A549 (cell line): ENCODE measurements at regions not wholly inside any gene's neighbourhood (a gene's known extent, or its start where the extent isn't known, plus 50 kb on each side); places are given as distances from the start of the nearest gene placed in this dataset.

ENCODE experiments used
- ATAC-seq, 2 experiments: fragments of 200-7000 bp in 1 of 2; fragments of >200 bp in 1 of 2; cut with Nextera tagmentation in 1 of 2; cut with Tn5 transposase in 1 of 2; 3 replicates each; pipeline versions ENCODE4 v1.8.0 to v1.9.1; 2018 to 2020; ENCODE audit warnings: mild to moderate bottlenecking in 1 of 2, moderate library complexity in 1 of 2
- CTCF ChIA-PET: fragments of 300-600 bp; sonication (Branson Sonifier 250); formaldehyde crosslinking; extraction: SDS; loops from one replicate; lab custom pipeline; 2021; ENCODE audit warnings: antibody characterized with exemption, inconsistent platforms; lab: Yijun Ruan, JAX
- POLR2A ChIA-PET: fragments of 350-600 bp; formaldehyde crosslinking; extraction: SDS; loops from one replicate; lab custom pipeline; 2021; ENCODE audit warnings: antibody characterized with exemption, inconsistent platforms; lab: Yijun Ruan, JAX
- DNase-seq, 2 experiments: peaks; one replicate each; pipeline versions ENCODE4 v3.0.0 to v3.0.0-alpha.2; 2011 to 2016; ENCODE audit warnings: low read depth in 1 of 2, low spot score in 1 of 2
- FAIRE-seq: peaks from 2 replicates; lab custom pipeline; 2011; peaks lifted over from hg19 to GRCh38; lab: Jason Lieb, UNC
- H3K27ac ChIP-seq, 2 experiments: fragments of >200 bp; sonication (Bioruptor Twin); formaldehyde crosslinking; 3 replicates each; pipeline ENCODE4 v1.5.1; 2016 to 2017
- H3K4me1 ChIP-seq: fragments of >200 bp; sonication (Bioruptor Twin); formaldehyde crosslinking; 3 replicates; pipeline ENCODE4 v1.6.1; 2016
- H3K4me2 ChIP-seq: fragments of >200 bp; sonication (Bioruptor Twin); formaldehyde crosslinking; 3 replicates; pipeline ENCODE4 v1.6.1; 2016
- H3K4me3 ChIP-seq: fragments of >200 bp; sonication (Bioruptor Twin); formaldehyde crosslinking; 3 replicates; pipeline ENCODE4 v1.5.1; 2016
- H3K9me3 ChIP-seq: fragments of >200 bp; sonication (Bioruptor Twin); formaldehyde crosslinking; 3 replicates; pipeline ENCODE4 v1.6.1; 2016
- CBX2 ChIP-seq: fragments of 200-600 bp; sonication (generic); IDR thresholded peaks from 2 replicates; pipeline ENCODE4 v1.6.1; 2016; ENCODE audit warnings: low read depth, mild to moderate bottlenecking, borderline replicate concordance
- CBX8 ChIP-seq: fragments of 200-600 bp; sonication (generic); IDR thresholded peaks from 2 replicates; pipeline ENCODE4 v1.6.1; 2016
- CHD2 ChIP-seq: fragments of 150-350 bp; IDR thresholded peaks from 2 replicates; pipeline ENCODE4 v1.6.1; 2014; ENCODE audit warnings: low read length; ENCODE audit not compliant: partially characterized antibody
- FOSL2 ChIP-seq, 2 experiments: fragments of 450-650 bp in 1 of 2; fragments of >200 bp in 1 of 2; sonication (Bioruptor Twin) in 1 of 2; formaldehyde crosslinking; IDR thresholded peaks; 2 replicates each; pipeline versions ENCODE4 v1.5.0 to v1.6.1; 2016 to 2020; ENCODE audit warnings: mild to moderate bottlenecking in 1 of 2, moderate library complexity in 1 of 2
- HOXB13 ChIP-seq: fragments of 250-450 bp; sonication (Bioruptor Pico); IDR thresholded peaks from 2 replicates; pipeline ENCODE4 v1.5.0; 2020; ENCODE audit warnings: low read depth, mild to moderate bottlenecking, moderate library complexity
- HOXB5 ChIP-seq: fragments of 250-450 bp; sonication (Bioruptor Pico); IDR thresholded peaks from 2 replicates; pipeline ENCODE4 v1.5.0; 2020; ENCODE audit warnings: mild to moderate bottlenecking, moderate library complexity
- MAFK ChIP-seq: fragments of 450-650 bp; IDR thresholded peaks from 2 replicates; pipeline ENCODE4 v1.6.1; 2014; ENCODE audit not compliant: partially characterized antibody
- MYC ChIP-seq: IDR thresholded peaks from 2 replicates; pipeline ENCODE4 v1.6.1; 2012; ENCODE audit warnings: mild to moderate bottlenecking, inconsistent platforms, low read length, improper control_type of control experiment, borderline replicate concordance
- NFE2L2 ChIP-seq: fragments of 150-350 bp; conservative IDR thresholded peaks from 2 replicates; pipeline ENCODE4 v1.6.1; 2014; ENCODE audit warnings: low read length
- NR3C1 ChIP-seq: fragments of >200 bp; sonication (Bioruptor Twin); formaldehyde crosslinking; IDR thresholded peaks from 3 replicates; pipeline ENCODE4 v1.6.1; 2017
- POLR2AphosphoS2 ChIP-seq: conservative IDR thresholded peaks from 2 replicates; pipeline ENCODE4 v1.6.1; 2012; ENCODE audit warnings: low read length, improper control_type of control experiment, inconsistent platforms
- RARB ChIP-seq: fragments of 250-450 bp; sonication (Bioruptor Pico); IDR thresholded peaks from 2 replicates; pipeline ENCODE4 v1.8.0; 2021; ENCODE audit warnings: mild to moderate bottlenecking, moderate library complexity
- TP53 ChIP-seq: fragments of 250-450 bp; sonication (Bioruptor Pico); IDR thresholded peaks from 2 replicates; pipeline ENCODE4 v1.5.0; 2021; ENCODE audit warnings: mild to moderate bottlenecking, moderate library complexity
- ZC3H11A ChIP-seq: fragments of 450-650 bp; IDR thresholded peaks from 2 replicates; pipeline ENCODE4 v1.6.1; 2014; ENCODE audit warnings: antibody characterized with exemption, mild to moderate bottlenecking
- WGBS: methylation state at CpG from one replicate; pipeline ENCODE4 v1.1.6; 2017; ENCODE audit errors: missing lambda C conversion rate; 5-methylcytosine and 5-hydroxymethylcytosine counted together
- TF ChIP-seq, protein P1 (sequence below): IDR thresholded peaks from 2 replicates; pipeline ENCODE4 v1.6.1; 2012
- TF ChIP-seq, protein P2 (sequence below): IDR thresholded peaks from 2 replicates; pipeline ENCODE4 v1.6.1; 2012; ENCODE audit warnings: low read depth, borderline replicate concordance
- TF ChIP-seq, protein P3 (sequence below): fragments of 150-350 bp; IDR thresholded peaks from 2 replicates; pipeline ENCODE4 v1.6.1; 2014; ENCODE audit warnings: low read depth, mild to moderate bottlenecking, low read length
- TF ChIP-seq, protein P4 (sequence below): fragments of >200 bp; sonication (Bioruptor Twin); formaldehyde crosslinking; IDR thresholded peaks from 3 replicates; pipeline ENCODE4 v1.6.1; 2016
- TF ChIP-seq, protein P5 (sequence below): fragments of >200 bp; sonication (Bioruptor Twin); formaldehyde crosslinking; IDR thresholded peaks from 3 replicates; pipeline ENCODE4 v1.5.1; 2016

DNA sequence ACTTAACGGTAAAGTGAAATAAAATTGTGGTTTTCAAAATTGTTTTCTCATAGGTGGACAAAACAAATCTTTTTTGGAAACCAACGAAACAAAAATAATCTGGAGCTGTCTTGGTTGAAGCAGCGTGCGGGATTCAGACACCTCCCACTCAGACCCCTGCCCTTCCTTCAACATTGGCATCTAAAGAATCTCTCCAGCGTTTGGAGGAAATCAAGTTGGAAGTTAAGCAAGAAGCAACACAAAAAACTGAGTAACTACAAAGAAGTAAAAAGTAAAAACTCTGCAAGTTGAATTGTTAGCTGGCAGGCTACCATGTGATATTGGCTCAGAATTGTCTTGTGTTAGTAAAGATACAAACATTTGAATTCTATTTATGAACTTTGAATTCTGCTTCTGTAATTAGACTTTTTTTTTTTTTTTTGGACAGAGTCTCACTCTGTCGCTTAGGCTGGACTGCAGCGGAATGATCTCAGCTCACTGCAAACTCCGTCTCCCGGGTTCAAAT is 361.0 kb upstream of the PMFBP1 start:
- Histone ChIP-seq H3K4me3 (no peak overlapping the region), H3K4me1 (no peaks in the 10 kb centered on the region), H3K4me2 (no peak overlapping the region), H3K27ac (no peak overlapping the region), H3K9me3 (no peaks in the 10 kb centered on the region)
- no peak for ATAC-seq
- no peak for FAIRE-seq
- ChIA-PET CTCF (no interaction called here), POLR2A (no interaction called here)
- TF ChIP-seq CBX2 (no peak), MYC (no peak), HOXB5 (CRISPR knock-in tag) (no peak), ZC3H11A (no peak), CBX8 (no peak), MAFK (no peak), NFE2L2 (no peak), POLR2AphosphoS2 (no peak), NR3C1 (no peak), HOXB13 (CRISPR knock-in tag) (no peak), CHD2 (no peak), RARB (CRISPR knock-in tag) (no peak), FOSL2 (IDR thresholded peaks at IDR 0.05) (no peak), FOSL2 (CRISPR knock-in tag; IDR thresholded peaks at IDR 0.05) (no peak), TP53 (no peak)
- TF ChIP-seq, protein P1, sequence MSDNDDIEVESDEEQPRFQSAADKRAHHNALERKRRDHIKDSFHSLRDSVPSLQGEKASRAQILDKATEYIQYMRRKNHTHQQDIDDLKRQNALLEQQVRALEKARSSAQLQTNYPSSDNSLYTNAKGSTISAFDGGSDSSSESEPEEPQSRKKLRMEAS: no peak
- TF ChIP-seq, protein P2, sequence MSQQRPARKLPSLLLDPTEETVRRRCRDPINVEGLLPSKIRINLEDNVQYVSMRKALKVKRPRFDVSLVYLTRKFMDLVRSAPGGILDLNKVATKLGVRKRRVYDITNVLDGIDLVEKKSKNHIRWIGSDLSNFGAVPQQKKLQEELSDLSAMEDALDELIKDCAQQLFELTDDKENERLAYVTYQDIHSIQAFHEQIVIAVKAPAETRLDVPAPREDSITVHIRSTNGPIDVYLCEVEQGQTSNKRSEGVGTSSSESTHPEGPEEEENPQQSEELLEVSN: no peak
- TF ChIP-seq, protein P3, sequence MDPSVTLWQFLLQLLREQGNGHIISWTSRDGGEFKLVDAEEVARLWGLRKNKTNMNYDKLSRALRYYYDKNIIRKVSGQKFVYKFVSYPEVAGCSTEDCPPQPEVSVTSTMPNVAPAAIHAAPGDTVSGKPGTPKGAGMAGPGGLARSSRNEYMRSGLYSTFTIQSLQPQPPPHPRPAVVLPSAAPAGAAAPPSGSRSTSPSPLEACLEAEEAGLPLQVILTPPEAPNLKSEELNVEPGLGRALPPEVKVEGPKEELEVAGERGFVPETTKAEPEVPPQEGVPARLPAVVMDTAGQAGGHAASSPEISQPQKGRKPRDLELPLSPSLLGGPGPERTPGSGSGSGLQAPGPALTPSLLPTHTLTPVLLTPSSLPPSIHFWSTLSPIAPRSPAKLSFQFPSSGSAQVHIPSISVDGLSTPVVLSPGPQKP: no peak
- TF ChIP-seq, protein P4, sequence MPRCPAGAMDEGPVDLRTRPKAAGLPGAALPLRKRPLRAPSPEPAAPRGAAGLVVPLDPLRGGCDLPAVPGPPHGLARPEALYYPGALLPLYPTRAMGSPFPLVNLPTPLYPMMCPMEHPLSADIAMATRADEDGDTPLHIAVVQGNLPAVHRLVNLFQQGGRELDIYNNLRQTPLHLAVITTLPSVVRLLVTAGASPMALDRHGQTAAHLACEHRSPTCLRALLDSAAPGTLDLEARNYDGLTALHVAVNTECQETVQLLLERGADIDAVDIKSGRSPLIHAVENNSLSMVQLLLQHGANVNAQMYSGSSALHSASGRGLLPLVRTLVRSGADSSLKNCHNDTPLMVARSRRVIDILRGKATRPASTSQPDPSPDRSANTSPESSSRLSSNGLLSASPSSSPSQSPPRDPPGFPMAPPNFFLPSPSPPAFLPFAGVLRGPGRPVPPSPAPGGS: no peak
- no peak for DNase-seq
- WGBS: 75% methylated on average over 9 of the region's 9 CpGs

DNA sequence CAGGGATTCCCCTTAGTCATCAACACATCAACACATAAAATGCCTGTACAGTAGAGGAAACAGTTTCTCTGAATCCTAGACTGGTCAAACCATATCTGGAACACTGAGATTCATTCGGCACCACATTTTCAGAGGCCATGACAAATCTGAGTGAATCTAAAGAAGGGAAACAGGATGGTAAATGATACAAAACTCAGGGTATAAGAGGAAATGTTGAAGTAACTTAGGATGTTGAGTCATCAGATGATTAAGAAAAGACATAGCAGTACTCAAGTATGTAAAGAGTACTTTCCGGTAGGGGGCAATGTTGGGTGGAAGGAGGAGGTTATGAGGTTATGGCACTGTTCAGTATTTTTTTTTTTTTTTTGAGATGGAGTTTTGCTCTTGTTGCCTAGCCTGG is 358.5 kb upstream of the PMFBP1 start:
- ATAC-seq (0 out of 6 replicates have a peak, but pooled peaks of 1 of the 2 experiments have one; percentile 36), FAIRE-seq (no peak), DNase-seq (peak in 1 of 2 experiments; percentile 28)
- no peak overlapping the region for H3K4me3 ChIP-seq
- ChIA-PET CTCF (interaction anchor here (0.7 kb wide), 1 partner anchor 218 kb away, joined by 3 read pairs; no protein-coding TSS in a partner anchor), POLR2A (no interaction called here)
- H3K4me1 ChIP-seq: no peaks in the 10 kb centered on the region
- no peak for TF ChIP-seq NR3C1
- TF ChIP-seq, protein P5, sequence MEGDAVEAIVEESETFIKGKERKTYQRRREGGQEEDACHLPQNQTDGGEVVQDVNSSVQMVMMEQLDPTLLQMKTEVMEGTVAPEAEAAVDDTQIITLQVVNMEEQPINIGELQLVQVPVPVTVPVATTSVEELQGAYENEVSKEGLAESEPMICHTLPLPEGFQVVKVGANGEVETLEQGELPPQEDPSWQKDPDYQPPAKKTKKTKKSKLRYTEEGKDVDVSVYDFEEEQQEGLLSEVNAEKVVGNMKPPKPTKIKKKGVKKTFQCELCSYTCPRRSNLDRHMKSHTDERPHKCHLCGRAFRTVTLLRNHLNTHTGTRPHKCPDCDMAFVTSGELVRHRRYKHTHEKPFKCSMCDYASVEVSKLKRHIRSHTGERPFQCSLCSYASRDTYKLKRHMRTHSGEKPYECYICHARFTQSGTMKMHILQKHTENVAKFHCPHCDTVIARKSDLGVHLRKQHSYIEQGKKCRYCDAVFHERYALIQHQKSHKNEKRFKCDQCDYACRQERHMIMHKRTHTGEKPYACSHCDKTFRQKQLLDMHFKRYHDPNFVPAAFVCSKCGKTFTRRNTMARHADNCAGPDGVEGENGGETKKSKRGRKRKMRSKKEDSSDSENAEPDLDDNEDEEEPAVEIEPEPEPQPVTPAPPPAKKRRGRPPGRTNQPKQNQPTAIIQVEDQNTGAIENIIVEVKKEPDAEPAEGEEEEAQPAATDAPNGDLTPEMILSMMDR: 0 out of 3 replicates have a peak, but pooled peaks have one; percentile 6
- TF ChIP-seq, protein P2: no peak
- WGBS: 76% methylated on average over 2 of the region's 2 CpGs
- no peaks in the 10 kb centered on the region for H3K9me3 ChIP-seq
- no peak overlapping the region for H3K4me2 ChIP-seq
- no peak overlapping the region for H3K27ac ChIP-seq
